Endothelial cell of umbilical vein (primary cell): ENCODE measurements at regions not wholly inside any gene's neighbourhood (a gene's known extent, or its start where the extent isn't known, plus 50 kb on each side); places are given as distances from the start of the nearest gene placed in this dataset.

Experiments used
- BruUV-seq: library from RNA; stranded (reverse); fragments of 400-500 nt; replicated peaks from 2 replicates; lab custom pipeline; 2021; lab: Mats Ljungman, UMichigan
- CTCF ChIA-PET: fragments of 300-600, 350-600 bp; sonication (Branson Sonifier 250); formaldehyde crosslinking; loops from one replicate; lab custom pipeline; 2021; ENCODE audit warnings: antibody characterized with exemption, inconsistent platforms; lab: Charles Lee
- POLR2A ChIA-PET: fragments of 300-600, 350-600 bp; sonication (Branson Sonifier 250); formaldehyde crosslinking; loops from one replicate; lab custom pipeline; 2021; ENCODE audit warnings: antibody characterized with exemption, inconsistent platforms; lab: Charles Lee
- DNase-seq: peaks from one replicate; pipeline ENCODE4 v3.0.0-alpha.2; 2011; ENCODE audit warnings: low read depth, low spot score
- FAIRE-seq: peaks from 2 replicates; lab custom pipeline; 2011; peaks lifted over from hg19 to GRCh38; lab: Jason Lieb, UNC
- H2AFZ ChIP-seq: 2 replicates; pipeline ENCODE4 v1.6.0; 2012; ENCODE audit warnings: low read depth, low read length, control low read depth, inconsistent platforms
- H3K27ac ChIP-seq: 2 replicates; pipeline ENCODE4 v1.5.1; 2011; ENCODE audit warnings: low read depth, mild to moderate bottlenecking, control low read depth, low read length, moderate library complexity; ENCODE audit not compliant: insufficient read depth
- H3K27me3 ChIP-seq, 2 experiments: 2 replicates each; pipeline versions ENCODE4 v1.6.0 to v1.6.1; 2011; ENCODE audit warnings: low read length in 2 of 2, mixed read lengths in 1 of 2; ENCODE audit not compliant: control insufficient read depth in 2 of 2, insufficient read depth in 2 of 2
- H3K36me3 ChIP-seq, 2 experiments: 2 replicates in 1 of 2; 3 replicates in 1 of 2; pipeline ENCODE4 v1.5.1; 2011; ENCODE audit warnings: low read length in 2 of 2, mild to moderate bottlenecking in 1 of 2, moderate library complexity in 1 of 2; ENCODE audit not compliant: control insufficient read depth in 2 of 2, insufficient read depth in 2 of 2; ENCODE audit errors: extremely low read depth in 1 of 2
- H3K4me1 ChIP-seq: 3 replicates; pipeline ENCODE4 v1.5.1; 2011; ENCODE audit warnings: mild to moderate bottlenecking, low read length; ENCODE audit not compliant: control insufficient read depth, insufficient read depth; ENCODE audit errors: extremely low read depth
- H3K4me2 ChIP-seq: 2 replicates; pipeline ENCODE4 v1.6.1; 2011; ENCODE audit warnings: low read length, control low read depth, mixed read lengths; ENCODE audit not compliant: insufficient read depth
- H3K4me3 ChIP-seq, 3 experiments: fragments of 200-600 bp in 1 of 3; sonication (generic), shearing (Covaris generic) in 1 of 3; replicated peaks in 1 of 3; 2 replicates each; pipeline ENCODE4 v1.5.1; 2011 to 2016; ENCODE audit warnings: control low read depth in 3 of 3, low read length in 3 of 3, mild to moderate bottlenecking in 2 of 3, inconsistent platforms in 1 of 3, low read depth in 1 of 3, moderate library complexity in 1 of 3; ENCODE audit not compliant: insufficient read depth in 1 of 3
- H3K79me2 ChIP-seq: 2 replicates; pipeline ENCODE4 v1.6.0; 2012; ENCODE audit warnings: low read length, inconsistent platforms; ENCODE audit not compliant: control insufficient read depth, insufficient read depth
- H3K9ac ChIP-seq: replicated peaks from 2 replicates; pipeline ENCODE3; 2011; ENCODE audit warnings: low read length, control low read depth; ENCODE audit not compliant: insufficient read depth; ENCODE audit errors: extremely low read depth
- H3K9me1 ChIP-seq: replicated peaks from 3 replicates; pipeline ENCODE4 v1.6.0; 2011; ENCODE audit warnings: mild to moderate bottlenecking, low read length; ENCODE audit not compliant: control insufficient read depth, insufficient read depth; ENCODE audit errors: extremely low read depth
- H3K9me3 ChIP-seq: replicated peaks from 2 replicates; pipeline ENCODE4 v1.5.1; 2012; ENCODE audit warnings: low read length, inconsistent platforms; ENCODE audit not compliant: control insufficient read depth, insufficient read depth
- H4K20me1 ChIP-seq: replicated peaks from 2 replicates; pipeline ENCODE3; 2011; ENCODE audit warnings: mild to moderate bottlenecking, low read length; ENCODE audit not compliant: control insufficient read depth, insufficient read depth; ENCODE audit errors: extremely low read depth
- EZH2 ChIP-seq: IDR thresholded peaks from 2 replicates; pipeline ENCODE4 v1.6.1; 2012; ENCODE audit warnings: borderline replicate concordance, low read depth, mild to moderate bottlenecking, moderate library complexity, low read length, inconsistent platforms; ENCODE audit not compliant: severe bottlenecking
- FOS ChIP-seq: IDR thresholded peaks from 2 replicates; pipeline ENCODE4 v1.6.1; 2011; ENCODE audit warnings: mild to moderate bottlenecking, low read length, moderate library complexity, borderline replicate concordance; ENCODE audit not compliant: insufficient read depth
- GATA2 ChIP-seq: IDR thresholded peaks from 2 replicates; pipeline ENCODE4 v1.7.0; 2011; ENCODE audit warnings: low read depth, mild to moderate bottlenecking, moderate library complexity, mixed read lengths, low read length; ENCODE audit not compliant: insufficient read length, insufficient read depth
- JUN ChIP-seq: IDR thresholded peaks from 2 replicates; pipeline ENCODE4 v1.6.1; 2011; ENCODE audit warnings: borderline replicate concordance, low read depth; ENCODE audit not compliant: insufficient read length, insufficient read depth
- MYC ChIP-seq: IDR thresholded peaks from one replicate; pipeline ENCODE4 v1.6.1; 2011; ENCODE audit warnings: mild to moderate bottlenecking, low read depth, low read length
- POLR2A ChIP-seq: IDR thresholded peaks from 2 replicates; pipeline ENCODE4 v1.6.1; 2012; ENCODE audit warnings: low read depth, mild to moderate bottlenecking, control low read depth, low read length
- POLR2AphosphoS5 ChIP-seq: IDR thresholded peaks from 2 replicates; pipeline ENCODE4 v1.6.1; 2012; ENCODE audit warnings: low read depth, mild to moderate bottlenecking, control low read depth, low read length, moderate library complexity; ENCODE audit not compliant: insufficient read depth
- dilution Hi-C: fragments of 300-500 bp; cut with MboI; formaldehyde crosslinking; loops from one replicate; pipeline ENCODE4 v1.15.0; 2019; ENCODE audit warnings: low sequenced_read_pairs; ENCODE audit not compliant: extremely low pct_ligation_motif_present
- intact Hi-C: fragments of 100-400 bp; cut with micrococcal nuclease; formaldehyde crosslinking; loops from one replicate; pipeline ENCODE4 v1.10.0; 2022
- TF ChIP-seq, protein P1 (sequence below), 2 donors: IDR thresholded peaks; 1 replicate in 1 of 2; 2 replicates in 1 of 2; pipeline ENCODE4 v1.5.1; 2011; ENCODE audit warnings: low read length in 2 of 2, mild to moderate bottlenecking in 2 of 2, moderate library complexity in 2 of 2, control low read depth in 1 of 2, inconsistent platforms in 1 of 2, low read depth in 1 of 2; ENCODE audit not compliant: insufficient read depth in 1 of 2; ENCODE audit errors: extremely low read depth in 1 of 2
- TF ChIP-seq, protein P2 (sequence below): IDR thresholded peaks from 2 replicates; pipeline ENCODE4 v1.6.1; 2011; ENCODE audit not compliant: insufficient read depth, insufficient read length

DNA sequence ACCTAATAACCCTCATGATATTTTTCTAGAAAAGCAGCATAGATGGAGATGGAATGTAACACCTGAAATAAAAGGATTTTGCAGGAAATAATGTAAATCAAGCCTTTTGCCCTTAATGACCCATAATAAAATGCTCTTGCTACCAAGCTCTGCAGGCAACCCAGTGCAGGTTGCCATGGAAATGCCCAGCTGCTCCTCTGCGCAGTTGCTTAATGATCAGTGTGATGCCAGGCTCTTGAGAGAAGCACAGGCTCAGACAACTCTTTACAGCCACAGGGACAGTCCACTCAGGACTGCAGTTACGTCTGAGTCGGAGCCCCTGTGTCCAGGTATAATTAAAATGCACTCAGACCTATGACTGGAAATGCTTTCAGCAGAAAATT is 165.5 kb downstream of the LACC1 start:
- no peak for FAIRE-seq
- POLR2A ChIA-PET, result interaction anchor here (1.0 kb wide), 1 partner anchor 392 kb away, joined by 3 read pairs; no protein-coding TSS in a partner anchor
- TF ChIP-seq, protein P1, sequence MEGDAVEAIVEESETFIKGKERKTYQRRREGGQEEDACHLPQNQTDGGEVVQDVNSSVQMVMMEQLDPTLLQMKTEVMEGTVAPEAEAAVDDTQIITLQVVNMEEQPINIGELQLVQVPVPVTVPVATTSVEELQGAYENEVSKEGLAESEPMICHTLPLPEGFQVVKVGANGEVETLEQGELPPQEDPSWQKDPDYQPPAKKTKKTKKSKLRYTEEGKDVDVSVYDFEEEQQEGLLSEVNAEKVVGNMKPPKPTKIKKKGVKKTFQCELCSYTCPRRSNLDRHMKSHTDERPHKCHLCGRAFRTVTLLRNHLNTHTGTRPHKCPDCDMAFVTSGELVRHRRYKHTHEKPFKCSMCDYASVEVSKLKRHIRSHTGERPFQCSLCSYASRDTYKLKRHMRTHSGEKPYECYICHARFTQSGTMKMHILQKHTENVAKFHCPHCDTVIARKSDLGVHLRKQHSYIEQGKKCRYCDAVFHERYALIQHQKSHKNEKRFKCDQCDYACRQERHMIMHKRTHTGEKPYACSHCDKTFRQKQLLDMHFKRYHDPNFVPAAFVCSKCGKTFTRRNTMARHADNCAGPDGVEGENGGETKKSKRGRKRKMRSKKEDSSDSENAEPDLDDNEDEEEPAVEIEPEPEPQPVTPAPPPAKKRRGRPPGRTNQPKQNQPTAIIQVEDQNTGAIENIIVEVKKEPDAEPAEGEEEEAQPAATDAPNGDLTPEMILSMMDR (IDR thresholded peaks at IDR 0.05; ENCODE audit: extremely low read depth in 1 of 2, insufficient read depth in 1 of 2, low read depth in 1 of 2, low read length in 2 of 2), result no peak
- no peak for TF ChIP-seq JUN
- TF ChIP-seq FOS, result no peak

DNA sequence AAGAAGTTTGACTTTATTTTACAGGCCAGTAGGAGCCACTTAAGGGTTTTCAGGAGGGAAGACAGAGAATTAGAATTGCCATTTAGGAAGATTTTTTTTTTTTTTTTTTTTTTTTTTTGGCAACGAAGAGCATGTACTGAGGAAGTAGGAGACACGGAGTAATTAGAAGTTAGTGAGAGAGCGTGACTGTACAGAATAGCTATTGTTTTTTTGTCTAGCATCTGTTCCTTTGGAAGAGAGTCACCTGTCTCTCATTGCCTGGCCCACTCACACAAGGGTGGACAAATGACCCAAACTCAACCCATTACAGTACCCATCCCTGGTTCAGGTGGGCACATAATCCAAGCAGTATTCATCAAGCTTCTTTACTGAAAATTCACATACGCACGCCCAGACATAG is 166.7 kb downstream of the LACC1 start:
- dilution Hi-C loops (no loop called here), intact Hi-C loops (no loop called here)
- H3K4me1 ChIP-seq, result no peaks in the 10 kb centered on the region
- TF ChIP-seq GATA2 (no peak), POLR2A (no peak), EZH2 (no peak), POLR2AphosphoS5 (no peak), JUN (no peak), MYC (no peak), FOS (no peak)
- TF ChIP-seq, protein P2, sequence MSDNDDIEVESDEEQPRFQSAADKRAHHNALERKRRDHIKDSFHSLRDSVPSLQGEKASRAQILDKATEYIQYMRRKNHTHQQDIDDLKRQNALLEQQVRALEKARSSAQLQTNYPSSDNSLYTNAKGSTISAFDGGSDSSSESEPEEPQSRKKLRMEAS, result no peak
- TF ChIP-seq, protein P1 (IDR thresholded peaks at IDR 0.05; ENCODE audit: extremely low read depth in 1 of 2, insufficient read depth in 1 of 2, low read depth in 1 of 2, low read length in 2 of 2), result no peak
- no peaks in the 10 kb centered on the region for H3K79me2 ChIP-seq
- H3K9ac ChIP-seq, result no peak overlapping the region
- POLR2A ChIA-PET, result interaction anchor here (0.7 kb wide), 1 partner anchor 633 kb away, joined by 18 read pairs; no protein-coding TSS in a partner anchor
- no peaks in the 10 kb centered on the region for H3K36me3 ChIP-seq
- CTCF ChIA-PET, result interaction anchor here (0.8 to 3.9 kb wide), 7 partner anchors 9 to 391 kb away, joined by 3 to 51 read pairs (median 4); no protein-coding TSS in a partner anchor
- no peaks in the 10 kb centered on the region for H4K20me1 ChIP-seq
- H3K4me2 ChIP-seq, result no peak overlapping the region
- BruUV-seq, result no TSS peak
- H3K27ac ChIP-seq, result no peak overlapping the region
- H3K4me3 ChIP-seq, result no peak overlapping the region
- DNase-seq (no peak), FAIRE-seq (no peak)
- no peaks in the 10 kb centered on the region for H3K9me3 ChIP-seq
- no peak overlapping the region for H2AFZ ChIP-seq
- peaks cover 7 to 18% of the 10 kb centered on the region in 2 experiments for H3K27me3 ChIP-seq
- H3K9me1 ChIP-seq, result no peaks in the 10 kb centered on the region

More for the DNA sequence above, 165.5 kb downstream of the LACC1 start:
- Histone ChIP-seq H3K4me1 (no peaks in the 10 kb centered on the region), H3K27ac (no peak overlapping the region), H3K9ac (no peak overlapping the region), H4K20me1 (no peaks in the 10 kb centered on the region), H3K27me3 (peaks cover 7 to 18% of the 10 kb centered on the region in 2 experiments), H3K79me2 (no peaks in the 10 kb centered on the region), H3K4me3 (no peak overlapping the region), H3K4me2 (no peak overlapping the region), H2AFZ (no peak overlapping the region), H3K36me3 (no peaks in the 10 kb centered on the region), H3K9me3 (no peaks in the 10 kb centered on the region), H3K9me1 (no peaks in the 10 kb centered on the region)
- dilution Hi-C loops (no loop called here), intact Hi-C loops (no loop called here)
- DNase-seq, result no peak
- CTCF ChIA-PET, result interaction anchor here (0.6 to 3.9 kb wide), 5 partner anchors 16 to 392 kb away, joined by 3 to 51 read pairs (median 5); no protein-coding TSS in a partner anchor
- BruUV-seq, result no TSS peak
